ENCODE measurements at regions not wholly inside any gene's neighbourhood (a gene's known extent, or its start where the extent isn't known, plus 50 kb on each side); places are given as distances from the start of the nearest gene placed in this dataset.
"Not testable (repeated sequence)": the region's sequence is repeated elsewhere in the genome, so short reads cannot be mapped to it uniquely, and the experiment has no call there.

DNA sequence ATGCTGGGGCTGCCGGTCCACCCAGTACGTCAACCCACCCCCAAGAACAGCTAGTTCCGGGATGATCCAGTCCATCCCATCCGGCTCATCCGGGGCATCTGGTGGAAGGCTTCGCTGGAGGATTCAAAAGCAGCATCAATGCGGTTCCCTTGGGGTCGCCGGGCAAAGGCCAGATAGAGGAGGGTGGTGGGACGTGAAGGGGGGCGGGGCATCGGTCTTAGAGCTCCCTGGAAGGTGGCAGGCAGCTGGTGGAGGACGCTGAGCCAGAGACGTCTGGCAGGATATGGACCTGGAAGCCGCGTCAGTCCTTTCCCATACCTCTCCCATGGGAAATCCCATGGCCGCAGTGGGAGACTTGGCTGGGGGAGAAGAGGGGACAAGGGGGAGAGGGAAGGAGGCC is 1500.8 kb upstream of the DEFB115 start:
- TF ChIP-seq POLR2AphosphoS5 (IDR thresholded peaks at IDR 0.05; ENCODE audit: borderline replicate concordance, low read depth, low read length) (no peak), FOXP2 (optimal IDR thresholded peaks at IDR 0.05; ENCODE audit: control extremely low read depth, extremely low read length, insufficient read depth) (no peak), EZH2 (IDR thresholded peaks at IDR 0.05) (no peak)
- no peak for DNase-seq (ENCODE audit: low read depth, low spot score)
- no peak overlapping the region for H3K27ac ChIP-seq
- H3K4me3 ChIP-seq, result no peak overlapping the region
- no peak overlapping the region for H3K9ac ChIP-seq (ENCODE audit: insufficient read length)
- no peaks in the 10 kb centered on the region for H3K36me3 ChIP-seq (ENCODE audit: insufficient read depth, low read length)
- no peaks in the 10 kb centered on the region for H3K9me3 ChIP-seq (ENCODE audit: low read depth, low read length)

GRCh38 chr20:29761621-29762385 is 1495.7 kb upstream of the DEFB115 start:
- not testable (repeated sequence) for H3K9me3 ChIP-seq (ENCODE audit: low read depth, low read length); H3K9ac ChIP-seq (ENCODE audit: insufficient read length); H3K27ac ChIP-seq; H3K36me3 ChIP-seq (ENCODE audit: insufficient read depth, low read length); DNase-seq (ENCODE audit: low read depth, low spot score); H3K4me3 ChIP-seq

DNA sequence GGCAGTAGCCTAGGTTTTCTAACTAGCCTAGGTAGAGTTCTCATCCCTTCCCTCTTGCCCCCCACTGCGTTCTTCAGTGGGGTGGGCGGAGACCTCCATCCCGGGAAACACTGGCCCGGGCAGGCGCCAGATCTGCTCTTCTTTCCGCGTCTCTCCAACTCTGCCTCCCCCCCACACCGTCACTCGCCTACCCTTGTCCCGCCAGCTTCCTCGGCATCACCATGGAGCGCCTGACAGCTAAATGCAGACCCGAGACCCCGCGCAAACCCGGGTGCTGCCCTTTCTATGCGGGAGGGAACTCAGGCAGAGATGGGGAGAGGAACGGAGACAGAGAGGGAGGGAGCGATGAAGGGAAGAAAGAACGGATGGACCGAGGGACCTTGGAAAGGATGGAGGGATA is 1494.8 kb upstream of the DEFB115 start:
- no peak for DNase-seq (ENCODE audit: low read depth, low spot score)
- no peak overlapping the region for H3K4me3 ChIP-seq
- no peak overlapping the region for H3K9ac ChIP-seq (ENCODE audit: insufficient read length)
- no peaks in the 10 kb centered on the region for H3K36me3 ChIP-seq (ENCODE audit: insufficient read depth, low read length)
- TF ChIP-seq FOXP2 (optimal IDR thresholded peaks at IDR 0.05; ENCODE audit: control extremely low read depth, extremely low read length, insufficient read depth) (no peak), POLR2AphosphoS5 (IDR thresholded peaks at IDR 0.05; ENCODE audit: borderline replicate concordance, low read depth, low read length) (no peak), EZH2 (IDR thresholded peaks at IDR 0.05) (no peak)
- no peak overlapping the region for H3K27ac ChIP-seq
- H3K9me3 ChIP-seq (ENCODE audit: low read depth, low read length), result no peaks in the 10 kb centered on the region

DNA sequence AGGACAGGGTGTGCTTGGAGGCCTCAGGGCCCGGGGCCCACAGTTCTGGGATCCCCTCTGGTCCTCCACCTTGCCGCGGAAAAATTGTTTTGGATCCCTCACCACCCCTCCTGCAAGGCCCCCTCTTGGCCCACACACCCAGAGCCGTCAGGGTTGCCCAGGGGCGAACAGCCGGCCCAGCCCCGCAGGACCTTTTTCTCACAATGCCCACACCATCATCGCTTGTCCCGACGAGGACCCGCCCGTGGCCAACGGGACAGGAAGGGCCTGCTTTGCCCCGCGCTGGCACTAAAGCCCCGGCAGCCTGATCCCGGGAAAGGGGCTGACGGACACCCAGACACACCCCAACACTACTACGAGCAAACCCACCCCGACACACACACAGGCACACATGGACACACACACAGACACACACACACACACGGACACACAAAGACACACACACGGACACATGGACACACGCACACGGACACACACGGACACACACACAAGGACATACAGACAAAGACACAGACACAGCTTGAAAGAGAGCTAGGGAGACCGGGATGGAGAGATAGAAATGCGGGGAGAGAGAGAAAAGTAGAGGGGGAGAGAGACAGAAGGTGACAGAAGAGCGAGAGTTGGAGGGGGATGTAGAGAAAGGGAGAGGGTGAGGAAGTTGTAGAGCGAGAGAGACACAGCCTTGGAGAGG is 1493.5 kb upstream of the DEFB115 start:
- TF ChIP-seq EZH2 (IDR thresholded peaks at IDR 0.05) (no peak), FOXP2 (optimal IDR thresholded peaks at IDR 0.05; ENCODE audit: control extremely low read depth, extremely low read length, insufficient read depth) (no peak), POLR2AphosphoS5 (IDR thresholded peaks at IDR 0.05; ENCODE audit: borderline replicate concordance, low read depth, low read length) (no peak)
- Histone ChIP-seq H3K9ac (ENCODE audit: insufficient read length) (no peak overlapping the region), H3K36me3 (ENCODE audit: insufficient read depth, low read length) (no peaks in the 10 kb centered on the region), H3K27ac (no peak overlapping the region), H3K9me3 (ENCODE audit: low read depth, low read length) (no peaks in the 10 kb centered on the region), H3K4me3 (no peak overlapping the region)
- DNase-seq (ENCODE audit: low read depth, low spot score), result no peak

DNA sequence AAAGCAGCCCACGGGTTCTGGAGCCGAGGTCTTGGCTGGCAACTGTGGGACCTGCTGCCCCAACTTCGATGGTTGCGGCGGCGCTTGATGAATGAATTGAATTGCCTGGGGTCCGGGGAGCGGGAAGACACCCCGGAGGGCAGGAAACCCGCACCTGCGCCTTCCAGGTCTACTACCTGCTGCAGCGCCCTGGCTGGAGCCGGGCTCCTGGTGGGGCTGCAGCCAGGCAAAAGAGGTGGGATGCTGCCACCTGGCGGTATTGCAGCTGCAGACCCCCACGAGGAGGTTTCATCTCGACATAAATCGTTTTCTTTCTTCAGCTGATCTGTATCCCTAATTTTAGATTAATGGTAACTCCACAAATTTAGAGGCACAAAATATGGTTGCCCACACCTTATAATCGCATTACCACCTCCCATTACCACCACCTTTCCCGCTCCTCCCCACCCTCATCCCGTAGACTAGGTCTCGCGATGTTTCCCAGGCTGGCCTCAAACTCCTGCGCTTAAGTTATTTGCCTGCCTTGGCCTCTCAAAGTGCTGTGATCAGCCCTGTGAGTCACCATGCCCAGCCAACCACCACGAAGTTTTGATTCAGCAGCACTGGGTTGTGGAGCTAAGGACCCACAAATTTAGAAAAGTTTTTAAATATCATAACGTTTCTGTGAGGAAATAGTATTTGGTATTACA is 1492.4 kb upstream of the DEFB115 start:
- H3K9ac ChIP-seq (ENCODE audit: insufficient read length); H3K36me3 ChIP-seq (ENCODE audit: insufficient read depth, low read length); H3K27ac ChIP-seq; H3K9me3 ChIP-seq (ENCODE audit: low read depth, low read length); DNase-seq (ENCODE audit: low read depth, low spot score); H3K4me3 ChIP-seq: not testable (repeated sequence)

GRCh38 chr20:29778033-29778432 is 1479.4 kb upstream of the DEFB115 start:
- not testable (repeated sequence) for H3K9me3 ChIP-seq (ENCODE audit: low read depth, low read length); H3K9ac ChIP-seq (ENCODE audit: insufficient read length); DNase-seq (ENCODE audit: low read depth, low spot score); H3K27ac ChIP-seq; H3K4me3 ChIP-seq; H3K36me3 ChIP-seq (ENCODE audit: insufficient read depth, low read length)

DNA sequence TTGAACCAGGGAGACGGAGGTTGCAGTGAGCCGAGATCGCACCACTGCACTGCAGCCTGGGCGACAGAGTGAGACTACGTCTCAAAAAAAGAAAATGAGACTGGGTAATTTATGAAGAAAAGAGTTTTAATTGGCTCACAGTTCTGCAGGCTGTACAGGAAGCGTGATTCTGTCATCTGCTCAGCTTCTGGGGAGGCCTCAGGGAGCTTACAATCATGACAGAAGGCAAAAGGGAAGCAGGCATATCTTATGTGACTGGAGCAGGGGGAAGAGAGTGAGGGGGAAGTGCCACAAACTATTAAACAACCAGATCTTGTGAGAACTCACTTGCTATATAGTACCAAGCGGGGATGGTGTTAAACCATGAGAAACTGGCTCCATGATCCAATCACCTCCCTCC is 1476.2 kb upstream of the DEFB115 start:
- not testable (repeated sequence) for H3K27ac ChIP-seq; DNase-seq (ENCODE audit: low read depth, low spot score); H3K9ac ChIP-seq (ENCODE audit: insufficient read length); H3K9me3 ChIP-seq (ENCODE audit: low read depth, low read length); H3K36me3 ChIP-seq (ENCODE audit: insufficient read depth, low read length); H3K4me3 ChIP-seq

- H3K36me3 ChIP-seq (ENCODE audit: insufficient read depth, low read length); DNase-seq (ENCODE audit: low read depth, low spot score); H3K27ac ChIP-seq; H3K9ac ChIP-seq (ENCODE audit: insufficient read length); H3K9me3 ChIP-seq (ENCODE audit: low read depth, low read length): not testable (repeated sequence)
- peak overlapping the region; percentile 55 for H3K4me3 ChIP-seq
Observed at GRCh38 chr20:29781891-29782290, 1475.6 kb upstream of the DEFB115 start.

- not testable (repeated sequence) for H3K9me3 ChIP-seq (ENCODE audit: low read depth, low read length); DNase-seq (ENCODE audit: low read depth, low spot score); H3K4me3 ChIP-seq
Observed at GRCh38 chr20:29787456-29787855, 1470.0 kb upstream of the DEFB115 start.

More at GRCh38 chr20:29787456-29787855, 1470.0 kb upstream of the DEFB115 start:
- not testable (repeated sequence) for H3K36me3 ChIP-seq (ENCODE audit: insufficient read depth, low read length); H3K27ac ChIP-seq; H3K9ac ChIP-seq (ENCODE audit: insufficient read length)
